HG02884 (cell line): ENCODE measurements at regions not wholly inside any gene's neighbourhood (a gene's known extent, or its start where the extent isn't known, plus 50 kb on each side); places are given as distances from the start of the nearest gene placed in this dataset.
"Not testable (repeated sequence)": the region's sequence is repeated elsewhere in the genome, so short reads cannot be mapped to it uniquely, and the experiment has no call there.

Experiments
- ATAC-seq: cut with Tn5 transposase; IDR thresholded peaks from one replicate; pipeline ENCODE4 v1.9.1; 2021; ENCODE audit warnings: mild to moderate bottlenecking, moderate library complexity; ENCODE audit not compliant: unreplicated experiment

GRCh38 chr4:169898095-169898494 lies 128.1 kb downstream of the MFAP3L start:
- ATAC-seq: no peak

GRCh38 chr4:169894767-169895166 lies 131.4 kb downstream of the MFAP3L start:
- not testable (repeated sequence) for ATAC-seq

GRCh38 chr4:169885893-169886292 lies 128.1 kb upstream of the HPF1 start:
- ATAC-seq: no peak

DNA sequence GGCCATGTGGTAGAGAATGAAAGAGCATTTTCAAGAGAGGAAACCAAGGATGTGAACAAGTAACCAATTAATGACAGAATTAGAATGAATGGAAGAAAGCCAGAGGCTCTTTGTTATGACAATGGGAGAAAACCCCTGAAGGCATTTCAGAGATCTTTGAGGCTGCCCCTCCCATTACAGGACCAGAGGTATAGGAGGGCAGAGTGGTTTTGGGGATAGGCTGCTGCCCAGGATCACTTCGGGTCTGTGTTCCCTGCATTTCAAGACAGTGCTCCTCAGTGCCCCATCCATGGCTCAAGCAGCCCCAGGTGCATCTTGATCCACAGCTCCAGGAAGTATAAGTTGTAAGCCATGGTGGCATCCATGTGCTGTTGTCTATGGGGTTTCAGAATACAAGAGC lies 124.0 kb upstream of the HPF1 start:
- no peak for ATAC-seq

DNA sequence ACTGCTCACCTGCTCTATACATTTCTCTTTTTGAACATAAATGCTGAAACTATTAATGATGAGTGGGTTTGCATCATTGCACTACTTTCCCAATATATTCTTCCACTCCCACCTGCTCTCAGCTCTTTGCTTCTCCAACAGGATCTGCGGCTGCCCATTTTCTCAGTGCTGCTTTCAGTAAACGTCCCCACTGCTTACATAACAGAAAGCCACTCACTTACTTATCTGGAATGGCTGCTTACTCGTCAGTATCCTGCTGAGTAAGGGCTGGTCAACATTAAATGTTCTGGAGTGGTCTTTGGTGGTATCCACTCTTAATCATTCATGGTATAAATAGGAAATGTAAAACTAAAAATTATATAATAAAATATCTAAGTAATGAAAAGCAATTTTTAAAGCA lies 112.8 kb upstream of the HPF1 start:
- ATAC-seq: no peak

GRCh38 chr4:169869490-169869889 lies 111.7 kb upstream of the HPF1 start:
- ATAC-seq: no peak

DNA sequence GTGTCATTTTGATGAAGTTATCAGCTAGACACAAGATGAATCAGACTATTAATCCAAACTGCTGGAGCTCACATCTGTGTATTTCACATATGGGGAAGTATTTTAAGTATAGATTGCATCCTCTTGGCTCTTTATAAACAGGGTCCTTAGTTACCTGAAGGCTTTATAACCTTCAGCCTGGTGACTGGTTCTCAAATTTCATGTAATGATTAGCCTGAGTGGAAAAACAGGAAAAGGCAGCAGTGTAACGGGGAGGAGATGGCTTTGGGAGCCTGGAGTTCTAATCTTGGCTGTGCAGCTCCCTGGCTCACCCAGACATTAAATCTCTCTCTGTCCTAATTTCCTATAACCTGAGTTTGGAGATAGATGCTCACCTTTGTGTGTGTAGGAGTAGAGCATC lies 103.8 kb upstream of the HPF1 start:
- ATAC-seq: no peak

GRCh38 chr4:169859366-169860216 lies 101.8 kb upstream of the HPF1 start:
- no peak for ATAC-seq

DNA sequence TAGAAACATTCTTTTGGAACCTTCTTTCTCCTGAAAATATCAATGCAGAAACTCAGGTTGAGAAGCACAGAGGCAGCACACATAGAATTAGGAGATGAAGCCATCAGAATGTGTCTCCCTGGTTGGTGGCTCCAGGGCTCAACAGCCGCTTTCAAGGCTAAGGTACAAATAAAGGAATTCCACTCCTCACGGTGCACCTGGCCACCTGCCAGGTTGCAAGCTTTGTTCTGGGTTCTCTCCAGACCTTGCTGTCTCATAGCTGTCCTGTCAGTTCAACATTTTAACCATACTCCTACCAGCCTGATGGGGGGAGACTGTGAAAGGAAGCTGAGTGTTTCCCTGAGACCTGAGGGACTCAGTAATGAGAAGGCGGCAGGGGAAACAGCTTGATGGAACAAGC lies 96.3 kb upstream of the HPF1 start:
- ATAC-seq: no peak

DNA sequence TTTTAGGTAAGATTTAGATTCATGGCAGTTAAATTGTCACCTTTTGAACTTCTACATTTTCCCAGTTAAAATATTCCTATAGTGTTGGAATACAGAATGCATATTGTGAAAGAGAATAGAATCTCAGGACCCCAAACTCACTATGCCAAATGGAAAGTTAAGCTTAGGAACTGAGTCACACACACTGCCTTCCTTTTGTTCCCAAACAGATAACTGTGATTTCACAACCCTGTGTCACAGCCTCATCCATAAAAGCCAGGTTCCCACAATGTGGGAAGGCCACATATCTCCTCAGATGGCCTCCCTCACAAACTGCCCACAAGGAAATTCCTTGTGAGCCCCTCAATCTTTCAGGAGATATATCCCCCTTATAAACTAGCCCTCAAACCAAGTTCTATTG lies 94.7 kb upstream of the HPF1 start:
- ATAC-seq: no peak

GRCh38 chr4:169851750-169852149 lies 94.0 kb upstream of the HPF1 start:
- no peak for ATAC-seq

DNA sequence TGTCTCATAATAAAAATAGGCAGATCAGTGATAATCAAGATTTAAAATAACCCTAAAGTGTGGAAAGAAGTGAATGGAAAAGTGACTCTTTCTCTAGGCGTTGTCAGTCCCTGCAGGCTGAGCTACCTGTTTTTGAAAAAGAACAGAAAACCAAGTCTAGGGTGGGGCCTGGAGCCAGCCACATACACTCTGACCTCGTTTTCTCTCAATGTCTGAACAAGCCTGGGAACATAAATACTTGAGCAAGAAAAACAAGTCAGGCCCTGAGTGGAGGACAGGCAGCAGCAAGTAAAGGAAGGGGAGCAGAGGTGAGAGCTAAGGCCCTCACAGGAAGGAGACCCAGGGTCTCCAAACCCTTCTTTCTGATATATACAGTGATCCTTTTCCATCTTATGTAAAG lies 91.7 kb upstream of the HPF1 start:
- no peak for ATAC-seq

- ATAC-seq: no peak
These were observed 90.3 kb upstream of the HPF1 start for GRCh38 chr4:169848018-169848417.

GRCh38 chr4:169847171-169847570 lies 89.4 kb upstream of the HPF1 start:
- ATAC-seq: no peak

- no peak for ATAC-seq
These were observed 88.7 kb upstream of the HPF1 start for GRCh38 chr4:169846396-169846795.

DNA sequence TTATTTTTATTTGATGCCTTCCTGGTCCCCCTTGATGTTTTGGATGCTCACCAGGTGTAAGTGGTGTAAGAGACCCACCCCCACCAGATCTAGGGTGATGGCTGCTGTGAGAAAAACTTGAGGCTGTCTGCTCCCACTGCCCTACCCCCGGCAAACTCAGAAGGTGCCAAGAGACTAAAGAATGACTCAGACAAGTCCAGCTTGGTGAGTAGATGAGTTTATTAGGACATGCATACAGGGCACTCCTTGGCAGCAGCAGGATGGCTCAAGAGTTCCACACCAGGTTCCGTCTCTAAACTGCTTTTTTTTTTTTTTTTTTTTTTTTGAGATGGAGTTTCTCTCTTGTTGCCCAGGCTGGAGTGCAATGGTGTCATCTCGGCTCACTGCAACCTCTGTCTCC lies 84.0 kb upstream of the HPF1 start:
- no peak for ATAC-seq

DNA sequence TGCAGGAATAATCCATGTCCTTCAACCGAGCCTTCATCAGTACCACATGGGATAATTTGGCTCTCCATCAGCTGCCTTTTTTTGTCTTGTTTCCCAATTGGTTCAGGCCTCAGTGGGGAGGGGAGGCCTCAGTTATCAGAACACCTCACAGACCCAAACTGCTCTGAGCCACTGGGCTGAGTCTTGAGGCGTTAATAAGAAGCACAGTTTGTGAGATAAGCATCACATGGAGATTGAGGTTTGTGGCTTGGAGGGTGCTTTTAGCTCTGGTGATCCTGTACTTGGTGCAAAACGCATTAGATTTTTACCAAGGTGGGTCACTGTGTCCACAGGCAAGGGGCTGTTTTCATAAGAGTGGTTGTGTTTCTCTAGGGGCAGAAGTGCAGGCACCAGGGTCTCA lies 82.8 kb upstream of the HPF1 start:
- ATAC-seq: no peak

GRCh38 chr4:169828329-169828728 lies 70.6 kb upstream of the HPF1 start:
- not testable (repeated sequence) for ATAC-seq

GRCh38 chr4:169826634-169827187 lies 69.0 kb upstream of the HPF1 start:
- peak; percentile 63 for ATAC-seq

DNA sequence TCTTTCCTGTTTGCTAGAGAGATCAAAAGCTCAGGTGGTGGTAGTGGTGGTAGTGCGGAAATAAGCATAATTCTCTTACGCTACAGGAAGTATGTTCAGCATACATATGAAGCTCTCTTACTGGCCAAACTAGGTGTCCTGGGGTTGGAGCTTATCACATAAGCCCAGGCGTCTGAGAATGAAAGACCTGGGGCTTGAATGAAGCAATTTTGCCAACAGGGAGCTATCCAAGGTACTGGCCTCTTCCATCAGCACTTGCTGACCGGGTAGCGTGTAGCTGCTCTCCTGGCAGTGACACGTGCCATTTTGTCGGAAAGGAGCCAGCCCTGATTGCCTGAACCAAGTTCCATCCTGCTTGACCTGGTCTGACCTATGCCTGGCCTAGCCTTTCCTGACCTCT lies 65.9 kb upstream of the HPF1 start:
- no peak for ATAC-seq

DNA sequence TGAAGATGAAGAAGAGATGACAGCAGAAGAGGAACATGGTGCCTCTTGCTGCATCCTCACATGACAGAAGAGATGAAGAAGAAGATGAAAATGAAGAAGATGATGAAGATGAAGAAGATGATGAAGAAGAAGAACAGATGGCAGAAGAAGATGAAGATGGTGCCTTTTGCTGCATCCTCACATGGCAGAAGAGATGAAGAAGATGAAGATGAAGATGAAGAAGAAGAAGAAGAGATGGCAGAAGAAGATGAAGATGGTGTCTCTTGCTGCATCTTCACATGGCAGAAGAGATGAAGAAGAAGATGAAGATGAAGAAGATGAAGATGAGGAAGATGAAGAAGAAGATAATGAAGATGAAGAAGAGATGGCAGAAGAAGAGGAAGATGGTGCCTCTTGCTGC lies 63.7 kb upstream of the HPF1 start:
- ATAC-seq: no peak

- ATAC-seq: peak; percentile 63
These were observed 60.4 kb upstream of the HPF1 start for GRCh38 chr4:169818063-169818679.
